D341Med (cell line): ENCODE measurements at regions not wholly inside any gene's neighbourhood (a gene's known extent, or its start where the extent isn't known, plus 50 kb on each side); places are given as distances from the start of the nearest gene placed in this dataset.
A peak's percentile ranks its signal among the peaks of the same experiment; 100 is the strongest.

Experiments
- DNase-seq: peaks from one replicate; pipeline ENCODE4 v3.0.0; 2012; ENCODE audit warnings: low spot score

- DNase-seq, result no peak
Observed at GRCh38 chr13:99663185-99663825, 162.0 kb downstream of the TM9SF2 start.

- no peak for DNase-seq
Observed at GRCh38 chr13:99662678-99663077, 161.4 kb downstream of the TM9SF2 start.

- DNase-seq, result no peak
Observed at GRCh38 chr13:99661791-99662190, 160.5 kb downstream of the TM9SF2 start.

GRCh38 chr13:99659866-99660554 is 158.7 kb downstream of the TM9SF2 start:
- no peak for DNase-seq

- no peak for DNase-seq
Observed at GRCh38 chr13:99659226-99659625, 158.0 kb downstream of the TM9SF2 start.

- DNase-seq, result no peak
Observed at GRCh38 chr13:99658261-99658991, 157.2 kb downstream of the TM9SF2 start.

GRCh38 chr13:99657848-99658260 is 156.6 kb downstream of the TM9SF2 start:
- no peak for DNase-seq

- no peak for DNase-seq
Observed at GRCh38 chr13:99656844-99657381, 155.6 kb downstream of the TM9SF2 start.

GRCh38 chr13:99656092-99656745 is 154.9 kb downstream of the TM9SF2 start:
- peak; percentile 81 for DNase-seq

- no peak for DNase-seq
Observed at GRCh38 chr13:99655351-99656091, 154.2 kb downstream of the TM9SF2 start.

GRCh38 chr13:99654076-99654475 is 152.8 kb downstream of the TM9SF2 start:
- no peak for DNase-seq

GRCh38 chr13:99653526-99653925 is 152.3 kb downstream of the TM9SF2 start:
- no peak for DNase-seq

- DNase-seq, result no peak
Observed at GRCh38 chr13:99652901-99653300, 151.6 kb downstream of the TM9SF2 start.

- no peak for DNase-seq
Observed at GRCh38 chr13:99652141-99652540, 150.9 kb downstream of the TM9SF2 start.

GRCh38 chr13:99651016-99651415 is 149.7 kb downstream of the TM9SF2 start:
- DNase-seq, result no peak

- no peak for DNase-seq
Observed at GRCh38 chr13:99650410-99650809, 149.1 kb downstream of the TM9SF2 start.

- no peak for DNase-seq
Observed at GRCh38 chr13:99648927-99649326, 147.7 kb downstream of the TM9SF2 start.

- DNase-seq, result no peak
Observed at GRCh38 chr13:99648066-99648665, 146.9 kb downstream of the TM9SF2 start.

- no peak for DNase-seq
Observed at GRCh38 chr13:99647596-99647985, 146.3 kb downstream of the TM9SF2 start.

GRCh38 chr13:99646866-99647595 is 145.8 kb downstream of the TM9SF2 start:
- DNase-seq, result no peak

GRCh38 chr13:99642841-99643240 is 141.6 kb downstream of the TM9SF2 start:
- DNase-seq, result no peak
